GM19023 (cell line): ENCODE measurements at regions not wholly inside any gene's neighbourhood (a gene's known extent, or its start where the extent isn't known, plus 50 kb on each side); places are given as distances from the start of the nearest gene placed in this dataset.
"Not testable (repeated sequence)": the region's sequence is repeated elsewhere in the genome, so short reads cannot be mapped to it uniquely, and the experiment has no call there.

Source experiments
- ATAC-seq: cut with Tn5 transposase; IDR thresholded peaks from one replicate; pipeline ENCODE4 v1.9.1; 2021; ENCODE audit warnings: mild to moderate bottlenecking, moderate library complexity; ENCODE audit not compliant: unreplicated experiment

DNA sequence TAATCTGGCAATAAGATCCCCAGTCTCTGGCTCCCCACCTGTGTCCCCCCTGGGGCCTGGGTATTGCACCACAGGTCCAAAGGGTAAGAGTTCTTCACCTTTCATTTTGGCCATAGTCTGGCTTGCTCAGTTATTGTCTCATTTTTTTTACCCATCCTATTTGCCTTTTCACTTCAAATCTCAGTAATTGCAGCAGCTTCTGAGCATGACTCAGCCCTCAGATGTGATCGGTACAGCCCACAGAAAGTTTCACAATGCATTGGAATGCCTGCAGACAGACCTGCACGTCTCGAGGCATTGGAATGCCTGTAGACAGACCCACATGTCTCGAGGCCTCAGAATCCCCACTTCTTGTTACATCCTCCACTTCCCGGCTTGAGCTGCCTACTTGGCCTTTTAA is 173.6 kb downstream of the NUFIP1 start:
- no peak for ATAC-seq

DNA sequence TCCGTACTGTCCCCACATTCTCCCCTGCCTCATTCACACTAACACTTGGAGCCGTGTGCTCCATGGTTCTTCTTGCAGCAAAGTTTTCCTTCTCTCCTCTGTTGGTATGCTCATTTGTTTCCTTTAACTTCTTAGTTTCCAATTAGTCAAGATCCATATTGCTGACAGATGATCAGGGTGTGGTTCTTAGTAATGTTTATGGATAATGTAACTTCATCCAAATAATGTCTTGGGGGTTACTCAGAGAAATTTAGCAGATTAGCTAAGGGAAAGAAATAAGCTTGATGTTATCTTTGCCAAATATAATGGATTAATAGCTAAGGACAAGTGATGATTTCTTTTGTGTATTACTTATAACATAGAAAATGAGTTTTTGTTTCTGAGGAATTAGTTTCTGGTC is 174.4 kb downstream of the NUFIP1 start:
- ATAC-seq = no peak

DNA sequence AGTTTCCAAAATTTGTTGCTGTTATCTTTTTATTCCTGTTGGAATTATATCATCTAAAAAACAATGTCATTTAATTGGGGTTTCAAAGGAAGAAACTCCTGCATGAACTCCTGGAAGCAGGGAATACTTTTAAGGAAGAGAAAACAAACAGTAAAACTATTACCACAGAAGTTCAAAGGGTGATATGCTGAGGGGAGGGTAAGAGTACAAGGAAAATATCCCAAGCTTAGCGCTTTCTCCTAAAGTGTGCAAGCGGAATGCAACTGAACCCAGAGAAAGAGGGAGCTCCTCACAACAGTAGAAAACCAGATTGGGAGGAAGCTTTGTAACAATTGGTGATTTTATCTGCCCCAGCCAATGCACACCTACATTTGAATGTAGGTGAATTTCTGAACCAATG is 175.1 kb downstream of the NUFIP1 start:
- ATAC-seq = no peak

DNA sequence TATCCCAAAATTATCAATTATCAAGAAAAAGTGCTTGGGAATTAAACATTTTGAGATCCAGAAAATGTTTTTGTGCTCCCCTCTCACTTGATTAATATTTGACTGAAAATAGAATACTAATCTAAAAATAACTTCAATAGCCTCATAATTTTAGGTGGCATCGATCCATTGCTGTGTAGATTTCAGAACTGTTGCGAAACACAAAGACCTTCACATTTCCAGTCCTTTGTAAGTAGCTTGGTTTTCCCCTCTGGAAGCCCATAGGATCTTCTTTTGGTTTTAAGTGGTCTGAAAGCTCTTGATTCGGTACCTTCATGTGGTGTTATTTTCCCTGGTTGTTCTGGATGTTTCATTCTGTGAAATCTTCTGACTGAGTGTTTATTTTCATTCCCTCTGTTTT is 176.5 kb downstream of the NUFIP1 start:
- no peak for ATAC-seq

DNA sequence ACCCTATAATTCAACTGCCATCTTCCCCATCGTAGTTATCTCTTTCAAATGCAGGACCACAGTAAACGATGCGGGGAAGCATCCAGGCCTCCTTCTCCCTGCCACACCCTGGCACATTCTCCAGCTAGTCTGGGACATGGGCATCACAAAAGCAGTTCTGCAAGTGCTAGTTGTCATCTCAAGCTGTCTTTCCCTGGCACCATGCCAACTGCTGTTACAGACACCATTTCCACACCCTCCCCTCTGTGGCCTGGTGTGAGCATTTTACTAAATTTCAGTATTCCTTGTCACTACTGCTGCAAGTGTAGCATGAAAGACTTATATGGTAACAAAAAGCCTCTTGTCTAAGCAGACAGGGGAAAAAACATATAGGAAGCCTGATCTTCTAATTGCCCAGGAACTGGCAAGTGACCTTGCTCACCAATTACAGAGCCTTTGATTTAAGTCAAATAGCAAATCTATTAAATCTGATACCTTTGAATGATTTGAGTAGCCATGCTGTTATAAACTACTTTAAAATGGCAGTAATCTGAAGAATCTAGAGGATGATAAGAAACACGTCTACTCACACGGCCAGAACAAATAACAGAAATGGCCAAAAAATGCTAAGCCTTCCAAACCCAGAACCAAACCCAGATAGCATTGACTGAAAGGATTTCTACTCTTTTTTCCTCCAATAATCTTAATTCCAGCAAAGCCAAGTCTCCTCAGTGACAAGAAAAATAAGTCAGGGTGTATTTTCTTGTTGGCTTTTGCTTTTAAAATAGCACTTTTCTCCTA is 179.0 kb downstream of the NUFIP1 start:
- ATAC-seq = no peak

DNA sequence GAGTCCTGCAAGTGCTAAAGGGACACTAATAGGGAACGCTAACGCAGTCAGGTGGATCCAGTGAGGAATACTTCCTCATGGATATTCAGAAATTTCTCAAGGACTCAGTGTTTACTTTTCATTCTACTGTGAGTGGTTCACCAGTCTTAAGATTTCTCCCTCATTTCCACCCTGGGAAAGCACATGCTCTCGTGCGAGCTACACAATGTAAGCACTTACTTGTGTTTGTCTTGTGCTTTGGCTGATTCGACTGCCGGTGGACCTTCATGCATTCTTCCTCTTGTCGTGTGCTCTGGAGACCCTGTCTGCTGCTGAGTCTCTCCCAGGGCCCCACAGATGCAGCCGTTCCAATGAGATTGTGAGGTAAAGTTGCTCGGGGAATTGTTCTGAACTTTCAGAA is 180.1 kb downstream of the NUFIP1 start:
- no peak for ATAC-seq

DNA sequence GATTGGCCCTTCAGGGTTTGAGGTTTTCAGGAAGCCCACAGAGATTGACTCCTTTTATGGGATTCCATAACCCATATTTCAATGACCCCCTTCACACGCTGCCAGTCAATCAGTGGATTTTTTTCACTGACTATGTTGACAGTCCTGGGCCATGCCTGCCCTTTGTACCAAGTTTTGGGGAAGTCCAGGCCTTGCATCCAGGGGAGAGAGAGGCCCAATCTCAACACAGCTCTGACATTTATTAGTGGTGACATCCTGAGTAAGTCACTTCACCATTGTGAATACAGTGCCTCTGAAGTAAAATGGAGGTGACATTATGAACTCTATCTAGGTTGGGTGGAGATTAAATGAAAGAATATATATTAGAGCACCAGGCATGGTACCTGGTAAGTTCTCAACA is 181.1 kb downstream of the NUFIP1 start:
- ATAC-seq = no peak

DNA sequence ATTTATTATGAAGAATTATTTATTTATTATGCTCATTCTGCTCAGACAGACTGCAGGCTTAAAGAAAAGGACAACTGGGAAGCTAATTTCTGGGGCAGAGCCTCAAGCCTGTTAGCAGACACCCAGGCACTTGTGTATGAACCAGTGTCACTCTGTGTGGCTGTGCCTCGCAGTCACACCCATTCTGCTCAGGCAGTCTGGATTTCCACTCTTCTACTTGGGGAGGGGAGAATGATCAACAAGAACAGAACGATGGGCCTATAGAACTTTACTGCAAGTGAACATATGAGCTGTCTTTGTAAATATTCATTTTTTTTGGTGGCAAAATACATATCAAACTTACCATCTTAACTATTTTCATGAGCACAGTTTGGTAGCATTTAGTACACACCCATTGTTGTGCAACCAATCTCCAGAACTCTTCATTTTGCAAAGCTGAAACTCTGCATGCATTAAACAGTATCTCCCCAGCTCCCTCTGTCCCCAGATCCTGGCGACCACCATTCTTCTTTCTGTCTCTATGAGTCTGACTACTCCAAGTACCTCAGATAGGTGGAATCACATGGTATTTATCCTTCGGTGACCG is 181.7 kb downstream of the NUFIP1 start:
- no peak for ATAC-seq

DNA sequence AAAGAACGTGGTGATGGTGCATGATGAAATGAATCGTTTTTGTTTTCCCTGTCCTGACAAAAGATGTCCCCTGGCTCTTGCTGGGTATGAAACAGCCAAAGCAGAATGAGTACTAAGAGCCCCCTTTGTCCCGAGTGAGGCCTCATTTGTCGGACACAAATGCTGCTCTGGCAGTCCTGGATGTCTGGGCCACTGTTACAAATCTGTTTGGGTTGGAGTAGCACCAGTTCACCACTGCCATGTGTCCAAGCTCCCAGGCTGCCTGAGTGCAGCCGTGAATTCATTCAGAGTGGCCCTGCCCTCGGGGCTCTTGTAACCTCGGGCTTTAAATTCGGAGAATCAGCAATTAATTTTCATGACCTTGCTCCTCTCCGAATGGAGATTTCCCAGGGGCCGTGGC is 182.4 kb downstream of the NUFIP1 start:
- ATAC-seq = no peak

DNA sequence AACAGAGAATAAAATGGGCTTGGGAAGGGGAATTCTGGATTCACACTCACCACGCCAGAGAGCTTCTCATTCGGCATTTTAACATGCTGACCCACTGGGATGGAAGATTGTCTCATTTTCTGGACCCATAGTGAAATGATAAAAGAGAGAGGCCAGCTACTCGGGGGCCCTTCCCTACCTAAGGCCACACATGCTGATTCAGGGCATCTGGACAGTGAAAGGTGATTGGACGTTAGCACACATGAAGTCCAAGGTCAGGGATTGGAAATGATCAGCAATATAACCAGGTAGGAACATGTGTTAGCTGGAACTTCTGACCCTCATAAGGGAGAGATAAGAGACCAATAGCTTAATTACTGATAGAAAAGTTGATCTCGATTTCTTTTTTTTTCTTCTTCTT is 183.7 kb downstream of the NUFIP1 start:
- ATAC-seq = no peak

DNA sequence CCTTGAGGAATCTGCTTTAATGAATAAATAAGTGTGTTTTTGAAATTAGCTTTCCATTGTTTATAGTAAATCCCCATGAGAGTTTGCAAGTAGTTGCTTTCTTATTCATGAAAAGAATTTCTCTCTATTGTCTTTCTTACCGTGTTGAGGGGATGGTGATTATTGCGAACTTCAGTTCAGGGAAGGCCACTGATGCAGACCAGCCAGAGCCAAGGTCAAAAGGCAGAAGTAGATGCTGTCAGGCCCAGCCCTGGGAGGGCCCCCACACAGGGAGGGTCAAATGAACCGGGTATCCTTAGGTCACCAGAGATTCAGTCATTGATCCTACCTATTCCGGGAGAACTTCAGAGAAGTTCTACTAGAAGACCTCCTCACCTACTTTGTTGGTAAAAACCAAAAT is 185.9 kb downstream of the NUFIP1 start:
- no peak for ATAC-seq

DNA sequence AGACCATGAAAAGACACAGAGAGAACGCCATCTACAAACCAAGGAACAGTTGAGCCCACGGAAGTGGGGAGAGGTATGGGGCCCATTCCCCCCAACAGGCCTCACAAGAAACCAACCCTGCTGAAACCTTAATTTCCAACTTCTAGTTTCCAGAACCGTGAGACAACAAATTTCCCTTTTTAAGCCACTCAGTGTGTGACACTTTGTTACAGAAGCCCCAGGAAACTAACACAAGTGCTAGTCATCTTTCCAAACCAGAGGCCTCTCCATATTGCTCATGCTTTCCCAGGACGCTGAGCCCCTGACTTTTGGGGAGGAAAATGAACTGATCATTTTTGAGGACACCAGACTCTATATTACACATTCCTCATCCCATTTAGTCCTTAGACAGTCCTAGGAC is 186.8 kb downstream of the NUFIP1 start:
- no peak for ATAC-seq

DNA sequence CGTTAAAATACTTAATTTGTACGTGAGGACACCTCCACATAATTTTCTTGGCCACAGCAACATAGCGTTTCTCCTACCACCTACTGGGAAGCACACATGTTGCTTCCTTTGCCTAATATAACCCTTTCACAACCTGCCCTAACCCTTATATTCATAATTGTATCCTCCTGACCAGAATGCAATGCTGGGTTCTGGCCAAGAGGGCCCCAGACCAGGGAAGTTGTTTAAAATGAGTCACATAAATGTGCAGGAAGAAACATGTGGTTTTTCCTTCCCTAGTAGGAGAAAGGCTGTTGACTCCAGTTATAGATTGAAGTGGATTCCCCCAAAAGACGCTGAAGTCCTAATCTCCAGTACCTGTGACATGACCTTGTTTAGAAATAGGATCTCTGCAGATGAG is 187.3 kb downstream of the NUFIP1 start:
- ATAC-seq = no peak

DNA sequence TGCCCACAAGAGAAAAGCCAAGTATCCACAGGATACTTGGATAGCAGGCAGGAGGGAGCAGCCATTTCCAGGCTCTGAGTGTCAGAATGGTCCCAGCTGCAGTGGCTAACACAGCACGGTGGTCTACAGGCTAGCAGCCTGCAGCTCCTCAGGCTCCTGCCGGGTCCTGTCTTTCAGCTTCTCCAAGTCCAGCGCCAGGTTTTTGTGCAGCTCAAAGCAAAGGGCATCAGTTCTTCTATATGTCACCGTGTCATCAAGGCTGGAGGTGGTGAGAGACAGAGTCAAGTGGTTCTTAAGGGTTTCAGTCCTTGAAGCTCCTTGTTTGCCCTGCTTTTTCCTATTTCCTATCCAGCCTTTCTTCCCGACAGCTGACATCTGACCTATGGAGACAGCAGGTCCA is 188.6 kb downstream of the NUFIP1 start:
- ATAC-seq = no peak

DNA sequence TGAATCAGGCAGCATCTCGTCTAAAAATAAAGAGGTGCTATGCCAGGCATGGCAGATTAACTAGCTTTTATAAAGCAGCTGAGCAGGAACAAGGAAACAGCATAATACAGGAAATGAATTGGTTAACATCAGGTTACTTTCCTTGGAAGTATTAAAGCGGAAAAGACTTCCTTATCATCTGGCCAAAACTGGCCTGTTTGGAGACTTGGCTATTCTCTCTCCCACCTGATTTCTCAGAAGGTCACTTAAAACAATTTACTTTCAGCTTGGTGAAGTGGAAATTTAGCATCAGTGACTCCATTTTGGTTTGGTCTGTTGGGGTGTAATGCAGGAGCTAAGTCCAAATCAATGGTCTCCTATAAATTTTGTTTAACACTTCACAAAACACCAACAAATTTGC is 191.6 kb downstream of the NUFIP1 start:
- ATAC-seq = no peak

DNA sequence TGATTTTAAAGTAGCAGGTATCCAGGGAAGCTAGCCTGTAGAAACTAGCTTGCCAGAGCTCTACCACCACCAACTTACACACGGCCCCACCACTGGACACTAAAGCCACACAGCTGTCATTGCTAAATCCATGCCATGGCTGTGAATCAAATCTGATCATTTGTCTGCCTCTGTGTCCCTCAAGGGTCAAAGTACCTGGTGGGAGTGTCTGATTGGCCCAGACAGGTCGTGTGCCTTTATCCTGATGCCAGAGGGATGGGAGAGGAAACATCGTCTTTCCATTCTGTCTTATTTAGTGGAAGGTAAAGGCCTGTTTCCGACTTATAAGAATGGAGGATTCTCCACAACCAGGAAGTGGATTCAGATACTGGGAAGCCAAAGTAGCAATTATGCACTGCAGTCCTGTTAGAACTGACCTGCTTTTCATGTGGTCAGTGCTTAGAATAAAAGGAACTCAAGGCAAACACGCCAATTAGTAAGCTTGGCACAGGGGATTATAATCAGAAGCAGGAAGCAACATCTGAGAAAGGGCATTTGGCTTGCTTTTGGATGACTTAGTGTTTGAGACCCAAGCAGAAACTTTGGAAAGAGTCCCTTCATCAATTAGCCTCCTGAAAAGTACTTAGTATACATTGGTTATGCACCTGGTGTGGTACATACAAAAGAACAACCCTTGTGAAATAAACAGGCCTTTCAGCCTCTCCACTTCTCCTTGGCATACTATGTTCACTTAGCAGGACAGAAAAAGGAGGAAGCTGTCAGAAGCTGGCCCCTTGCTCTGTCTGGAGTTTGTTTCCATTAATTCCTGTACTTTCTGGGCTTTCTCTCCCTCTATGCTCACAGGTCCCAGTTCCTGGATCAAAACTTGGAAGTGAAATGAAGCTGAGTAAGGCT is 192.4 kb downstream of the NUFIP1 start:
- ATAC-seq = no peak

DNA sequence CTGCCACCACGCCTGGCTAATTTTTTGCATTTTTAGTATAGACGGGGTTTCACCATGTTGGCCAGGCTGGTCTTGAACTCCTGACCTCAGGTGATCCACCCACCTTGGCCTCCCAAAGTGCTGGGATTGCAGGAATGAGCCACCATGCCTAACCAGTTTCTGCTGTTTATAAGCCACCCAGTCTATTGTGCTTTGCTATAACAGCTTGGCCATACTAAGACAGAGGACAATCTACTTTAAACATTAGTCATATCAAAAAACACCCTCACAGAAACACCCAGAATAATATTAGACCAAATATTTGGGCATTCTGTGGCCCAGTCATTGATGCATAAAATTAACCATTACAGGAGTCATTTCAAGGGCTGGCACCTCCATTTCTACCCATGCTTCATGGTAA is 193.2 kb downstream of the NUFIP1 start:
- ATAC-seq = not testable (repeated sequence)

DNA sequence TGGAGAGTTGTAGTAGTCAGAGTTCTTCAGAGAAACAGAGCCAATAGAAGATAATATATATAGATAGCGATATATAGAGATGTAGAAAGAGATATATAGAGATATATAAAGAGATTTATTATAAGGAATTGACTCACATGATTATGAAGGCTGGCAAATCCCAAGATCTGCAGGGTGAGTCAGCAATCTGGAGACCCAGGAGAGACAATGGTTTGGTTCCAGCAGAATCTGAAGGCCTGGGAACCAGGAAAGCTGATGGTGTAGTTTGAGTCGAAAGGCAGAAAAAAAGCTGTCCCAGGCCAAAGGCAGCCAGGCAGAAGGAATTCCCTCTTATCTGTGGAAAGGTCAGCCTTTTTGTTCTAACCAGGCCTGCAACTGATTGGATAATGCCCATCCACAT is 194.1 kb downstream of the NUFIP1 start:
- ATAC-seq = no peak

DNA sequence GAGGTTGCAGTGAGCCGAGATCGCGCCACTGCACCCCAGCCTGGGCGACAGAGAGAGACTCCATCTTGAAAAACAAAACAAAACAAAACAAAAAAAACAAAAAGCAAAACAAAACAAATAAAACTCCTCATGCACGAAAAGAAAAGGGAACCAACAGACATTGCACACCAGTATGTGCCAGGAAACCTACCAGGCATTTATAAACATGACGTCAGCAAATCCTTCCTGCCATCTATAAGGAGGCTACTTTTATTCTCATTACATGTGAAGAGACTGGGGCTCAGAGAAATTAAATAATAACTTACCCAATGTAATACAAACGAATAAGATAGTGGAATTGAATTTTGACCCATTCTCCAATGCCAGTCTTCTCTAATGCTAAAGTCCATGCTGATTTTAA is 197.2 kb downstream of the NUFIP1 start:
- ATAC-seq = no peak

DNA sequence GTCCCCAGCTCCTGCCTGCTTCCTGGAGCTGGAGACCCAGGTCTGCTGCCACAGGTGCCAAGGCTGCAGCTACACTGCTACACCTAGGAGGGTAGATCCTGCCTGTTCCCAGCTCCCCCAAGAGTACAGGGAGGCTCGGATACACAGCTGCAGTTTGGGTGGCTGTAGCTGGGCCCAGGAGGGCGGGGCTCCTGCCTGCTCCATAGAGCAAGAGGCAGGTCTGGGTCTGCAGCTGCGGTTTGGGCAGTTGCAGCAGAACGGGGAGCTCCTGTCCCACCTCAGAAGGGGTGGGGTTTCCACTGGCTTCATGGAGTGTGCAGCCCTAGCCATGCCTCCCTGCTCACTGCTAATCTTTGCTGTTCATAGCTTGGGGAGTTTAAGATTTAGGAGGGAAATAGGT is 199.0 kb downstream of the NUFIP1 start:
- ATAC-seq = no peak

DNA sequence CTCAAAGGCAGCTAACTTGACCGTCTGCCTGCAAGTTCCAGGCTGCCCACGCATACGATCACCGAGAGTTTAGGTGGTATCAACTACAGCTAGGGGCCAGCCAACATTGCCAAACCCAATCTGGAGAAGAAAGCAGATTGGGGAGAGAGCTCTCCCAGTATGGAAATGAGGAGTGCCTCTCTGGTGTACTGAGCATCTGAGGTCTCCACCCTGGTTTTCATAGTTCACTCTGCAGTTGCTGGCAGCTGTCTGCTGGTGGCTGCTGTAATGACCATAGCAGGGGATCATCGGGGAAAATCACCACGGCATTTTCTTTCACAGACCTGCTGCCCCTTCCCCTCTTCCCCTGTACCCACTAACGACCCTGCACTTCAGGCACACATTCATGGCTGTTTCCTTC is 201.7 kb downstream of the NUFIP1 start:
- ATAC-seq = no peak

DNA sequence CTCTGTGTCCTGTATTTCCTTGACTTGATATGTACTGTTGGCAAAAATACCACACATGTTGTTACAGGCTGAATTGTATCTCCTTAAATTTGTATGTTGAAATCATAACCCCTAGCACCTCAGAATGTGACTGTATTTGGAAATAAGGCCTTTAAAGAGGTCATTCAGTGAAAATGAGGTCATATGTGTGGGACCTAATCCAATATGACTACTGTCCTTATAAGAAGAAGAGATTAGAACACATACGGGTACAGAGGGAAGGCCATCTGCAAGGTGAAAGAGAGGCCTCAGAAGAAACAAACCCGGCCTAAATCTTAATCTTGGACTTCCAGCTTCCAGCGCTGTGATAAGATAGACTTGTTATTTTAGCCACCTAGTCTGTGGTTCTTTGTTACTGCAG is 202.5 kb downstream of the NUFIP1 start:
- ATAC-seq = no peak
